Thoracic aorta (tissue), 2 donors: ENCODE measurements at regions not wholly inside any gene's neighbourhood (a gene's known extent, or its start where the extent isn't known, plus 50 kb on each side); places are given as distances from the start of the nearest gene placed in this dataset.

Experiments
- ATAC-seq: fragments of 150-250 bp; one replicate; pipeline ENCODE4 v1.8.0; 2017; ENCODE audit warnings: low read depth; ENCODE audit not compliant: insufficient number of reproducible peaks, low FRiP score
- DNase-seq: peaks from one replicate; pipeline ENCODE4 v3.0.0-alpha.2; 2020; ENCODE audit warnings: low spot score
- H3K27ac ChIP-seq, 2 donors: fragments of 200-600 bp; sonication (generic); 1 replicate in 1 of 2; 2 replicates in 1 of 2; pipeline ENCODE4 v1.5.1; 2016; ENCODE audit warnings: mild to moderate bottlenecking in 2 of 2, moderate library complexity in 2 of 2
- H3K27me3 ChIP-seq: fragments of 200-600 bp; sonication (generic); replicated peaks from 2 replicates; pipeline ENCODE4 v1.6.0; 2016; ENCODE audit warnings: mild to moderate bottlenecking; ENCODE audit not compliant: insufficient read depth
- H3K36me3 ChIP-seq: fragments of 200-600 bp; sonication (generic); one replicate; pipeline ENCODE4 v1.5.1; 2016
- H3K4me1 ChIP-seq, 2 donors: fragments of 200-600 bp; sonication (generic); 1 replicate in 1 of 2; 2 replicates in 1 of 2; pipeline versions ENCODE4 v1.5.1 to v1.6.0; 2016; ENCODE audit warnings: low read depth in 2 of 2, mild to moderate bottlenecking in 1 of 2; ENCODE audit not compliant: control insufficient read depth in 1 of 2
- H3K4me3 ChIP-seq: fragments of 200-600 bp; sonication (generic); 2 replicates; pipeline ENCODE4 v1.5.1; 2016; ENCODE audit warnings: mild to moderate bottlenecking
- H3K9me3 ChIP-seq: fragments of 200-600 bp; sonication (generic); 2 replicates; pipeline ENCODE4 v1.5.1; 2016
- CTCF ChIP-seq: fragments of 200-600 bp; sonication (generic); IDR thresholded peaks from one replicate; pipeline ENCODE4 v1.5.1; 2019; ENCODE audit warnings: antibody characterized with exemption

DNA sequence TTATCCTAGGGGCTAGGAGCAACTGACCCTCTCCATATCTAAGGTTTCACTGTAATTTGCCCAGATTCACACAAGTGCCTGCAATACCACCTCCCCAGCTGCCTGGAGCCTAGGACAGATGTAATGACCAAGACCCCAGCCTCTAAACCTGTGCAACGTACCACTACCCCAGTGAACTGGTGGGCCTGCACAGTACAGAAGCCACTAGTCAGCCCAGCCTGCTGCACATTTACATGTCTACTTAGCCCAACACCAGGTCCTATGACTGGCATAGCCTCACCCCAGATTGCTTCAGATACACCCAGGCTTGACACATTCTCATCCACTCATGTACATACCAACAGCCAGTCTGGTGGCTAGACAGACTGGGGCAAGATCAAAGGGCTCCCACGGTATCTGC, 1336.6 kb downstream of the BRINP3 start:
- Histone ChIP-seq H3K27ac (no peak overlapping the region), H3K4me1 (no peaks in the 10 kb centered on the region), H3K9me3 (no peaks in the 10 kb centered on the region), H3K4me3 (no peak overlapping the region), H3K36me3 (no peaks in the 10 kb centered on the region), H3K27me3 (no peaks in the 10 kb centered on the region)
- DNase-seq (no peak), ATAC-seq (no peak)
- no peak for TF ChIP-seq CTCF

DNA sequence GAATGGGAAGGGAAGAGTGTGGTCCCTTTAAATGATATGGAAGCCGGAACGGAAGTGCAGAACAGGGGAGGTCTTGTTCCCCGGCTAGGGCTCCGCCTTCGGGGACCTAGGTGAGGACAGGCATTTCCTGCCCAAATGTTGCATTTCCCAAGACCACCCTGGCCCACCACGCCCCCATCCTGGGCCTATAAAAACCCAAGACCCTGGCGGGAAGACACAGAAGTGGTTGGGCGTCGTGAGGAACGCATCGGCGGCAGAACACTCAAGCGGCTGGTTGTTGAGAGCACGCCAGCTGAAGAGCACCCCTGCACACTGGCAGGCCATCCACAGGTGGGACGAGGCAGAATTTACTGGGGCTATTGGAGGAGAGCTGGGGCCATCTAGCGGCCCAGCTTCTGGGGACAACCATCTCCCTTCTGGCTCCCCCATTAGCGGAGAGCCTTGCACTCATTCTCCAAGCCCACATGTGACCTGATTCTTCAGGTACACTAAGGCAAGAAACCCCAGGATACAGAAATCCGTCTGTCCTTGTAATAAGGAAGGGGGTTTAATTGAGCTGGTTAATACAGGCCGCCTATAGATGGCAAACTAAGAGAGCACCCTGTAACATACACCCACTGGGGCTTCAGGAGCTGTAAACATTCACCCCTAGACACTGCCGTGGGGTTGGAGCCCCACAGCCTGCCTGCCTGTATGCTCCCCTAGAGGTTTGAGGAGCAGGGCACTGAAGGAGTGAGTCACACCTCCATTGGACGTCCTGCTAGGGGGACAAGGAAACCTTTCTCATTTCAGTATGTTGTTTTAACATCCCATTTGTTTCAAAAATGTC, 1327.9 kb downstream of the BRINP3 start:
- TF ChIP-seq CTCF, result no peak
- Histone ChIP-seq H3K4me1 (no peaks in the 10 kb centered on the region), H3K36me3 (no peaks in the 10 kb centered on the region), H3K4me3 (no peak overlapping the region), H3K9me3 (no peaks in the 10 kb centered on the region), H3K27ac (no peak overlapping the region), H3K27me3 (no peaks in the 10 kb centered on the region)
- no peak for DNase-seq
- no peak for ATAC-seq

DNA sequence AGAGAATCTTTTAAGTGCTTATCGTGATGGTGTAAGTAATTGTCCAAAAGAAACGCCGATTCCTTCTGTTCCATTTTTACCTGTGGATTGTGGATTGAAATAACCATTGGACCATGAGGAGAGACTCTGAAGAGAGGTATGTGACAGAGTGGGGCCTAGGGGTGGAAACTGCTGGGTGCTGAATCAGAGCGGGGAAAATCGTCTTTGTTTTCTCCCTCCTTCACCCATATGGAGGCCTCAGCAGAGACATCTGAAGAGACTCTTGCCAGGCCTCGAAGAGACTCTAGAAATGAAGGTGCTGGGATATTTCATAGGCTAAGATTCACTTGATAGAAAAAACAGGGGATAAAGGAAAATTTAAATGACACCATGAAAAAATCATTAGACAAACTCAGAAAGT, 1327.0 kb downstream of the BRINP3 start:
- Histone ChIP-seq H3K27ac (no peak overlapping the region), H3K4me1 (no peaks in the 10 kb centered on the region), H3K4me3 (no peak overlapping the region), H3K36me3 (no peaks in the 10 kb centered on the region), H3K9me3 (no peaks in the 10 kb centered on the region), H3K27me3 (no peaks in the 10 kb centered on the region)
- DNase-seq, result no peak
- no peak for TF ChIP-seq CTCF
- ATAC-seq, result no peak

- TF ChIP-seq CTCF, result no peak
- no peaks in the 10 kb centered on the region for H3K36me3 ChIP-seq
- no peak overlapping the region for H3K4me3 ChIP-seq
- no peaks in the 10 kb centered on the region for H3K4me1 ChIP-seq
- DNase-seq, result no peak
- ATAC-seq, result no peak
- H3K27ac ChIP-seq, result no peak overlapping the region
- no peaks in the 10 kb centered on the region for H3K27me3 ChIP-seq
- H3K9me3 ChIP-seq, result no peaks in the 10 kb centered on the region
These were observed 1326.3 kb downstream of the BRINP3 start for GRCh38 chr1:189151361-189151760.

DNA sequence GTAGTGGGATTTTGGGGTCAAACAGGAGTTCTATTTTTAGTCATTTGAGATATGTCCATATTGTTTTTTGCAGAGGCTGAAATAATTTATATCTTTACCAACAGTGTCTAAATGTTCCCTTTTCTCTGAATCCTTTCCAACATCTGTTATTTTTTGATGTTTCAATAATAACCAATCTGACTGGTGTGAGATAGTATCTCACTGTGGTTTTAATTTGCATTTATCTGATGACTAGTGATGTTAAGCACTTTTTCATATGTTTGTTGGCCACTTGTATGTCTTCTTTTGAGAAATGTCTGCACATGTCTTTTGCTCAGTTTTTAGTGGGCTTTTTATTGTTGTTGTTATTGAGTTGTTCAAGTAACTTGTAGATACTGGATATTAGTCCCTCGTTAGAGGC, 1325.0 kb downstream of the BRINP3 start:
- no peak for DNase-seq
- Histone ChIP-seq H3K27me3 (no peaks in the 10 kb centered on the region), H3K4me1 (no peaks in the 10 kb centered on the region), H3K36me3 (no peaks in the 10 kb centered on the region), H3K4me3 (no peak overlapping the region), H3K9me3 (no peaks in the 10 kb centered on the region), H3K27ac (no peak overlapping the region)
- no peak for TF ChIP-seq CTCF
- ATAC-seq, result no peak
